ENCODE measurements at regions not wholly inside any gene's neighbourhood (a gene's known extent, or its start where the extent isn't known, plus 50 kb on each side); places are given as distances from the start of the nearest gene placed in this dataset.
"Not testable (repeated sequence)": the region's sequence is repeated elsewhere in the genome, so short reads cannot be mapped to it uniquely, and the experiment has no call there.

GRCh38 chr13:66207610-66208009, 1022.5 kb downstream of the PCDH9 start:
- no peaks in the 10 kb centered on the region for H3K9me3 Mint-ChIP-seq
- peaks cover 0 to 5% (median 0%) of the 10 kb centered on the region in 3 donors for H3K27me3 Mint-ChIP-seq
- ATAC-seq (ENCODE audit: low read depth in 2 of 2) (no peak), DNase-seq (no peak)
- H3K36me3 Mint-ChIP-seq = no peaks in the 10 kb centered on the region
- peaks cover 0 to 2% (median 0%) of the 10 kb centered on the region in 3 donors for H3K4me1 Mint-ChIP-seq
- no peak overlapping the region for H3K4me3 Mint-ChIP-seq
- no peak overlapping the region for H3K27ac Mint-ChIP-seq

GRCh38 chr13:66205807-66206206, 1024.3 kb downstream of the PCDH9 start:
- Mint-ChIP-seq H3K36me3 (no peaks in the 10 kb centered on the region), H3K4me1 (no peaks in the 10 kb centered on the region), H3K27me3 (peaks cover 0 to 5% (median 0%) of the 10 kb centered on the region in 3 donors), H3K4me3 (no peak overlapping the region), H3K27ac (no peak overlapping the region), H3K9me3 (no peaks in the 10 kb centered on the region)
- DNase-seq (no peak), ATAC-seq (ENCODE audit: low read depth in 2 of 2) (no peak)

- no peak for DNase-seq
- peaks cover 0 to 1% (median 0%) of the 10 kb centered on the region in 7 donors for H3K9me3 Mint-ChIP-seq
- H3K4me1 Mint-ChIP-seq = no peaks in the 10 kb centered on the region
- ATAC-seq (ENCODE audit: low read depth in 2 of 2) = no peak
- H3K27ac Mint-ChIP-seq = no peak overlapping the region
- no peaks in the 10 kb centered on the region for H3K36me3 Mint-ChIP-seq
- H3K27me3 Mint-ChIP-seq = no peaks in the 10 kb centered on the region
- H3K4me3 Mint-ChIP-seq = no peak overlapping the region
Observed at GRCh38 chr13:66200555-66200954, 1029.6 kb downstream of the PCDH9 start.

- no peak overlapping the region for H3K4me3 Mint-ChIP-seq
- ATAC-seq (ENCODE audit: low read depth in 2 of 2) (no peak), DNase-seq (no peak)
- no peaks in the 10 kb centered on the region for H3K36me3 Mint-ChIP-seq
- no peak overlapping the region for H3K27ac Mint-ChIP-seq
- no peaks in the 10 kb centered on the region for H3K27me3 Mint-ChIP-seq
- no peaks in the 10 kb centered on the region for H3K4me1 Mint-ChIP-seq
- peaks cover 0 to 7% (median 0%) of the 10 kb centered on the region in 7 donors for H3K9me3 Mint-ChIP-seq
Observed at GRCh38 chr13:66195238-66195637, 1034.9 kb downstream of the PCDH9 start.

- H3K4me3 Mint-ChIP-seq = no peak overlapping the region
- H3K27ac Mint-ChIP-seq = no peak overlapping the region
- ATAC-seq (ENCODE audit: low read depth in 2 of 2) = no peak
Observed at GRCh38 chr13:66189986-66190385, 1040.2 kb downstream of the PCDH9 start.

GRCh38 chr13:66180836-66181235, 1049.3 kb downstream of the PCDH9 start:
- Mint-ChIP-seq H3K9me3 (peaks cover 0 to 4% (median 0%) of the 10 kb centered on the region in 7 donors), H3K27ac (no peak overlapping the region), H3K36me3 (no peaks in the 10 kb centered on the region), H3K27me3 (no peaks in the 10 kb centered on the region), H3K4me3 (no peak overlapping the region), H3K4me1 (no peaks in the 10 kb centered on the region)
- DNase-seq = no peak
- no peak for ATAC-seq (ENCODE audit: low read depth in 2 of 2)

More at GRCh38 chr13:66189986-66190385, 1040.2 kb downstream of the PCDH9 start:
- H3K4me1 Mint-ChIP-seq = no peaks in the 10 kb centered on the region
- peaks cover 0 to 3% (median 0%) of the 10 kb centered on the region in 7 donors for H3K9me3 Mint-ChIP-seq
- no peaks in the 10 kb centered on the region for H3K36me3 Mint-ChIP-seq
- H3K27me3 Mint-ChIP-seq = no peaks in the 10 kb centered on the region
- no peak for DNase-seq

GRCh38 chr13:66171920-66172319, 1058.2 kb downstream of the PCDH9 start:
- no peak for DNase-seq
- H3K36me3 Mint-ChIP-seq = no peaks in the 10 kb centered on the region
- no peaks in the 10 kb centered on the region for H3K9me3 Mint-ChIP-seq
- H3K4me1 Mint-ChIP-seq = no peaks in the 10 kb centered on the region
- H3K27me3 Mint-ChIP-seq = no peaks in the 10 kb centered on the region
- no peak overlapping the region for H3K27ac Mint-ChIP-seq
- H3K4me3 Mint-ChIP-seq = no peak overlapping the region
- no peak for ATAC-seq (ENCODE audit: low read depth in 2 of 2)

GRCh38 chr13:66162470-66162869, 1067.7 kb downstream of the PCDH9 start:
- Mint-ChIP-seq H3K36me3 (no peaks in the 10 kb centered on the region), H3K27me3 (peaks cover 0 to 7% (median 0%) of the 10 kb centered on the region in 3 donors), H3K9me3 (no peaks in the 10 kb centered on the region), H3K27ac (no peak overlapping the region), H3K4me1 (peaks cover 0 to 6% (median 5%) of the 10 kb centered on the region in 3 donors), H3K4me3 (no peak overlapping the region)
- DNase-seq = no peak
- no peak for ATAC-seq (ENCODE audit: low read depth in 2 of 2)

- H3K36me3 Mint-ChIP-seq = no peaks in the 10 kb centered on the region
- H3K4me1 Mint-ChIP-seq = peaks cover 0 to 6% (median 5%) of the 10 kb centered on the region in 3 donors
- H3K9me3 Mint-ChIP-seq = no peaks in the 10 kb centered on the region
- DNase-seq (no peak), ATAC-seq (ENCODE audit: low read depth in 2 of 2) (peak; percentile 18 to 61)
- no peaks in the 10 kb centered on the region for H3K27me3 Mint-ChIP-seq
- H3K27ac Mint-ChIP-seq = no peak overlapping the region
- H3K4me3 Mint-ChIP-seq = no peak overlapping the region
Observed at GRCh38 chr13:66159511-66159910, 1070.6 kb downstream of the PCDH9 start.

- no peak for ATAC-seq (ENCODE audit: low read depth in 2 of 2)
- no peaks in the 10 kb centered on the region for H3K9me3 Mint-ChIP-seq
Observed at GRCh38 chr13:66154976-66155375, 1075.2 kb downstream of the PCDH9 start.

GRCh38 chr13:66154354-66154753, 1075.8 kb downstream of the PCDH9 start:
- Mint-ChIP-seq H3K27me3 (no peaks in the 10 kb centered on the region), H3K36me3 (no peaks in the 10 kb centered on the region), H3K4me3 (no peak overlapping the region), H3K4me1 (peaks cover 0 to 3% (median 2%) of the 10 kb centered on the region in 3 donors), H3K9me3 (no peaks in the 10 kb centered on the region), H3K27ac (no peak overlapping the region)
- ATAC-seq (ENCODE audit: low read depth in 2 of 2) (no peak), DNase-seq (no peak)

More at GRCh38 chr13:66154976-66155375, 1075.2 kb downstream of the PCDH9 start:
- H3K36me3 Mint-ChIP-seq = no peaks in the 10 kb centered on the region
- no peaks in the 10 kb centered on the region for H3K27me3 Mint-ChIP-seq
- H3K4me1 Mint-ChIP-seq = peaks cover 0 to 6% (median 5%) of the 10 kb centered on the region in 3 donors
- H3K27ac Mint-ChIP-seq = no peak overlapping the region
- DNase-seq = no peak
- H3K4me3 Mint-ChIP-seq = no peak overlapping the region

GRCh38 chr13:66152596-66152995, 1077.5 kb downstream of the PCDH9 start:
- no peak for DNase-seq

GRCh38 chr13:66144357-66144756, 1085.8 kb downstream of the PCDH9 start:
- H3K4me3 Mint-ChIP-seq; H3K27me3 Mint-ChIP-seq; H3K27ac Mint-ChIP-seq; H3K9me3 Mint-ChIP-seq; ATAC-seq (ENCODE audit: low read depth in 2 of 2); DNase-seq; H3K36me3 Mint-ChIP-seq: not testable (repeated sequence)
- peaks cover 8 to 19% (median 15%) of the 10 kb centered on the region in 3 donors for H3K4me1 Mint-ChIP-seq

More at GRCh38 chr13:66152596-66152995, 1077.5 kb downstream of the PCDH9 start:
- H3K4me3 Mint-ChIP-seq = no peak overlapping the region
- no peaks in the 10 kb centered on the region for H3K36me3 Mint-ChIP-seq
- no peaks in the 10 kb centered on the region for H3K9me3 Mint-ChIP-seq
- no peaks in the 10 kb centered on the region for H3K4me1 Mint-ChIP-seq
- no peak overlapping the region for H3K27ac Mint-ChIP-seq
- no peak for ATAC-seq (ENCODE audit: low read depth in 2 of 2)
- no peaks in the 10 kb centered on the region for H3K27me3 Mint-ChIP-seq

- Mint-ChIP-seq H3K4me3 (peak overlapping the region in 4 of 8 donors; percentile 3 to 65 (median 12)), H3K4me1 (peaks cover 19 to 38% (median 29%) of the 10 kb centered on the region in 3 donors), H3K27ac (peak overlapping the region; percentile 40 to 96 (median 73)), H3K9me3 (peaks cover 0 to 4% (median 0%) of the 10 kb centered on the region in 7 donors), H3K36me3 (no peaks in the 10 kb centered on the region), H3K27me3 (no peaks in the 10 kb centered on the region)
- DNase-seq (peak; percentile 39), ATAC-seq (ENCODE audit: low read depth in 2 of 2) (peak; percentile 61)
Observed at GRCh38 chr13:66139701-66140100, 1090.4 kb downstream of the PCDH9 start.

- no peaks in the 10 kb centered on the region for H3K27me3 Mint-ChIP-seq
- peaks cover 0 to 4% (median 0%) of the 10 kb centered on the region in 7 donors for H3K9me3 Mint-ChIP-seq
- DNase-seq (no peak), ATAC-seq (ENCODE audit: low read depth in 2 of 2) (no peak)
- peaks cover 19 to 38% (median 29%) of the 10 kb centered on the region in 3 donors for H3K4me1 Mint-ChIP-seq
- peak overlapping the region in 5 of 6 donors; percentile 26 to 96 (median 89) for H3K27ac Mint-ChIP-seq
- H3K36me3 Mint-ChIP-seq = no peaks in the 10 kb centered on the region
- peak overlapping the region in 2 of 8 donors; percentile 12 to 52 for H3K4me3 Mint-ChIP-seq
Observed at GRCh38 chr13:66139250-66139649, 1090.9 kb downstream of the PCDH9 start.
